Stimulated activated CD4-positive, alpha-beta T cell treated with anti-CD3 and anti-CD28 coated beads, Interleukin-15, amount 100 ng/mL, for 48 hours (primary cell): ENCODE measurements at regions not wholly inside any gene's neighbourhood (a gene's known extent, or its start where the extent isn't known, plus 50 kb on each side); places are given as distances from the start of the nearest gene placed in this dataset.

Source experiments
- DNase-seq, 2 donors: peaks; one replicate each; pipeline ENCODE4 v3.0.0-alpha.2; 2020; ENCODE audit warnings: low read depth in 2 of 2

- no peak for DNase-seq
Observed at GRCh38 chr1:213643360-213643759, 344.4 kb upstream of the PROX1 start.

- DNase-seq = no peak
Observed at GRCh38 chr1:213647864-213648650, 339.7 kb upstream of the PROX1 start.

GRCh38 chr1:213649373-213649772 is 338.4 kb upstream of the PROX1 start:
- DNase-seq = no peak

DNA sequence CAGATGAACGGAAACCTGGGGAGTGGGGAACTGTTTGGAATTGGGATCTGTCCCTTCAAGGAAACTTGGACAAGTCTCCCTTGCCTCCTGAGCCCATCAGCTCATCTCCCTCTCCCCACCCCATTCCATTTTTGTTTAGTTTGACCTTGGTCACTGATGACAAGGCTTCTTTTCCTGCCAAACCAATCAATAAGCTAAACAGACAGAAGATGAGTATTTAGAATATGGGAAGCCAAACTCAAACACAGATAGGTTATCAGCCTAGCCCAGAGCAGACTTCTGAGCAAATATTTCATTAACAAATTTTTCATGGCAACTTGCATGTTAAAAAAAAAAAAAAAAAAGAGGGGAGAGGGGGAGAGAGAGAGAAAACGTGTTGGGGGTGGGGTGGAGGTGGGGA is 337.2 kb upstream of the PROX1 start:
- no peak for DNase-seq

GRCh38 chr1:213651077-213651476 is 336.7 kb upstream of the PROX1 start:
- DNase-seq = no peak

DNA sequence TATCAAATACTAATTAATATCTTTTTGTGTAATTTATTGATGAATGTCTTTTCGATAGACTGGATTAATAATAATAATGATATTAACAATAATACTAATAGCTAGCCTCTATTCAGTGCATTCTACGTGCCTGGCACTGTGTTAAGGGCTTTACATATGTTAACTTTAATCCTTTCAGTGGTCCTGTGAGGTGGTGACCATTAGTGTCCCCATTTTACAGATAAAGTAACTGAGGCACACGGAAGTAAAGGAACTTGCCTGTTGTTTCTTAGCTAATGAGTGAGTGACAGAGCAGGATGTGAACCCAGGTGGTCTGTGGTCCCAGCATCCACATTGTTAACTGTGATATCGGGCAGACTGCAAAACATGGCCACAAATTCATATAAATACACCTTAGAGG is 335.7 kb upstream of the PROX1 start:
- no peak for DNase-seq

GRCh38 chr1:213656039-213656438 is 331.7 kb upstream of the PROX1 start:
- DNase-seq = no peak

GRCh38 chr1:213656503-213656902 is 331.3 kb upstream of the PROX1 start:
- no peak for DNase-seq

DNA sequence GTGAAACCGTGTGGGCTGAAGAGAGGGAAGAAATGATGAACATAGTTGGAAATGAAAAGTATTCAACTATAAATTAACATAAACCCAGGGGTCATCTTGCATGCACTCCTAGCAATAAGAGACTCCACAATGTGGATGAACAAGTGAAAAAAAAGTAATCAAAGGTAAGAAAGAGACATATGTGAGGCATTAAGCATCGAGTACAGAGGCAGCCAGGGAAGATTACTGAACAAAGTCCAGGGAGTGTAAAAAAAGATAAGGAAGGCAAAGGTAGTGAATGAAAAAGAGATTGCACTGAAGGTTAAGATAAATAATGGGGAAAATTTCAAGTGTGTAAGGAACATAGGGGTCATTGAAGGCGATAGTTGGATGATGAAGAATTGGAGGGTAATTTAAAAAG is 330.8 kb upstream of the PROX1 start:
- no peak for DNase-seq

- no peak for DNase-seq
Observed at GRCh38 chr1:213657879-213658278, 329.9 kb upstream of the PROX1 start.

- DNase-seq = no peak
Observed at GRCh38 chr1:213658457-213658856, 329.3 kb upstream of the PROX1 start.

GRCh38 chr1:213659580-213660547 is 327.9 kb upstream of the PROX1 start:
- no peak for DNase-seq

- DNase-seq = no peak
Observed at GRCh38 chr1:213661302-213661701, 326.5 kb upstream of the PROX1 start.

- no peak for DNase-seq
Observed at GRCh38 chr1:213666113-213666512, 321.7 kb upstream of the PROX1 start.

- no peak for DNase-seq
Observed at GRCh38 chr1:213666922-213667321, 320.9 kb upstream of the PROX1 start.

- DNase-seq = no peak
Observed at GRCh38 chr1:213669512-213669911, 318.3 kb upstream of the PROX1 start.

DNA sequence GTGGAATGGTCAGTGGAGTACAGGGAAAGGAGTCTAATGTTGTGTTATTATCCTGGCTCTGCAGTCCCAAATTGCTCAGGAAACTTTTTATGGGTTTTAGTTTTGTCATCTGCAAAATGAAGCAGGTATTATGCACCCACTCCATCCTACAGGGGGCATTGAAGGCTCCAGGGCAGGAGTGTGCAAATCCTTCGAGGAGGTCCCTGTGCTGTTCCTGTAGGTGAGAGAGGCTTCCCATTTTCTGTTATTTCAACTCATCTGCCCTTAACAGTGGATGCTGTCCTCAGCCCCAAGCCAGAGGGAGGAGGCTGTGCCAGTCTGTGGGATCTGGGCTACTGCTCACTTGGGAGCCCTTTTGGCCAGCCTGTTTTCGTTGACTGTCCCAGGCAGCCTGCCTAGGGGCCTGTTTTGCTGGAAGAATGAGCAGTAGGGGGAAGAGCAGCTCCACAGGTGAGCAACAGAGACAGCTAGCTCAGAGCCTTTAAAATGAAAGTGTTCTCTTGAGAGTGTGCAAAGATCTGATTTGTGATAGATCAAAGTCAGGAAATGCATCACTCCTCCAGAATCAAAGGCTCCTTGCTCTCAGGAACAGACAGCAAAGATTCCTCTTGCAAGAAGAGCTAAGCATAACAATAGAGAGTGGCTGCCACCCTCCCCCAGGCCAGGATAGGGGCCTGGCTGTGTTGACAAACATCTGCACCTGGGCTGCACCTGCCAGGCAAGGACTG is 317.6 kb upstream of the PROX1 start:
- no peak for DNase-seq

- no peak for DNase-seq
Observed at GRCh38 chr1:213670692-213671023, 317.1 kb upstream of the PROX1 start.

DNA sequence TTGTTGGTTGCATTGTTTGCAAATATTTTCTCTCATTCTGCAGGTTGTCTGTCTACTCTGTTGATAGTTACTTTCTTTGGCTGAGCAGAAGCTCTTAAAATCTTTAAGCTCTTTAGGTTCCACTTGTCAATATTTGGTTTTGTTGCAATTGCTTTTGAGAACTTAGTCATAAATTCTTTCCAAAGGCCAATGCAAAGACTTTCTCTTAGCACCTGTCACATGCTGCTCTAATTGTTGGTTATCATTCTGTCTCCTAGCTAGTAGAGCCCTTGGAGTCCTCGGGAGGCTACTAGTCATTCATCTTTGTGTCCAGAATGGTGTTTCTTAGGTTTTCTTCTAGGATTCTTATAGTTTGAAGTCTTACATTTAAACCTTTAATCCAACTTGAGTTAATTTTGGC is 312.7 kb upstream of the PROX1 start:
- DNase-seq = no peak

- no peak for DNase-seq
Observed at GRCh38 chr1:213676736-213677135, 311.0 kb upstream of the PROX1 start.

- DNase-seq = no peak
Observed at GRCh38 chr1:213678348-213678747, 309.4 kb upstream of the PROX1 start.

DNA sequence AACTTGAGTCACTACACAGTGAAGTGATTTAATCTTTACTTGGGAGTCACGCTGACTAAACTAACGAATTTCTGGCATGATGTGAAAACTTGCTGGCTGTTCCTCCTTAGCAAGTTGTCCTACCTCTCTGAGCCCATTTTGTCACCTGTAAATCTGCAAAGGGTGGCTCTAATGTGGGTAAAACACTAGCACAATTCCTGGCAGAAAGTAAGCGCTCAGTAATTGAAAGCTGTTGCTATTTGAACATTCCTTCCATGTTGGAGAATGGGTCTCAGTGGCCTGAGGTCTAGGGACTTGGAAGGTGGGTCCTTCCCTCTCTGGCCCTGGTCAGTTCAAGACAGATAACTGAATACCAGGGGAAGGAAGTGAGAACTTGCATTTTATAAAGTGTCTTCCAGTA is 309.0 kb upstream of the PROX1 start:
- DNase-seq = no peak
